HepG2 (cell line): ENCODE measurements at regions not wholly inside any gene's neighbourhood (a gene's known extent, or its start where the extent isn't known, plus 50 kb on each side); places are given as distances from the start of the nearest gene placed in this dataset.

Source experiments
- ATAC-seq: fragments of 200-7000 bp; cut with Tn5 transposase; 3 replicates; pipeline ENCODE4 v1.9.1; 2020; ENCODE audit warnings: mild to moderate bottlenecking, moderate library complexity
- BruUV-seq: library from RNA; stranded (reverse); fragments of 400-500 nt; replicated peaks from 2 replicates; lab custom pipeline; 2021; lab: Mats Ljungman, UMichigan
- CTCF ChIA-PET: fragments of 300-600 bp; formaldehyde crosslinking; extraction: SDS; loops from one replicate; lab custom pipeline; 2021; ENCODE audit warnings: low total read pairs, inconsistent platforms, low intra/inter-chr PET ratio; lab: Yijun Ruan, JAX
- POLR2A ChIA-PET: fragments of 350-600 bp; sonication (Branson Sonifier 250); formaldehyde crosslinking; loops from one replicate; lab custom pipeline; 2020; ENCODE audit warnings: antibody characterized with exemption, inconsistent platforms; lab: Yijun Ruan, JAX
- DNase-seq: peaks from one replicate; pipeline ENCODE4 v3.0.0-alpha.2; 2015; ENCODE audit warnings: low spot score
- FAIRE-seq: peaks from 3 replicates; lab custom pipeline; 2011; peaks lifted over from hg19 to GRCh38; lab: Jason Lieb, UNC
- H2AFZ ChIP-seq: one replicate; pipeline ENCODE4 v1.6.1; 2011; ENCODE audit warnings: low read length, inconsistent platforms
- H3K27ac ChIP-seq: fragments of 300-600 bp; 3 replicates; pipeline ENCODE4 v1.8.0; 2011; ENCODE audit warnings: mixed run types, mild to moderate bottlenecking, mixed read lengths, low read length, inconsistent platforms; ENCODE audit not compliant: insufficient read depth; ENCODE audit errors: extremely low read length
- H3K27me3 ChIP-seq, 2 experiments: fragments of 200-600 bp in 1 of 2; 2 replicates in 1 of 2; 3 replicates in 1 of 2; pipeline versions ENCODE4 v1.6.0 to v1.8.0; 2011; ENCODE audit warnings: low read length in 2 of 2, mild to moderate bottlenecking in 2 of 2, moderate library complexity in 2 of 2, inconsistent platforms in 1 of 2; ENCODE audit not compliant: insufficient read depth in 2 of 2, control insufficient read depth in 1 of 2
- H3K36me3 ChIP-seq, 2 experiments: fragments of 200-600 bp in 1 of 2; replicated peaks in 1 of 2; 2 replicates in 1 of 2; 3 replicates in 1 of 2; pipeline versions ENCODE4 v1.5.1 to v1.8.0; 2011; ENCODE audit warnings: low read length in 2 of 2, inconsistent platforms in 1 of 2; ENCODE audit not compliant: insufficient read depth in 2 of 2, control insufficient read depth in 1 of 2
- H3K4me1 ChIP-seq: 2 replicates; pipeline ENCODE4 v1.5.1; 2012; ENCODE audit warnings: low read length, inconsistent platforms; ENCODE audit not compliant: insufficient read depth
- H3K4me2 ChIP-seq: 2 replicates; pipeline ENCODE4 v1.6.0; 2011; ENCODE audit warnings: low read depth, low read length, inconsistent platforms
- H3K4me3 ChIP-seq, 3 experiments: fragments of 200-600 bp in 1 of 3; sonication (generic), shearing (Covaris generic) in 1 of 3; replicated peaks in 1 of 3; 2 replicates each; pipeline ENCODE4 v1.5.1; 2011 to 2016; ENCODE audit warnings: low read length in 3 of 3, inconsistent platforms in 2 of 3, low read depth in 2 of 3, mild to moderate bottlenecking in 2 of 3, control low read depth in 1 of 3, mixed read lengths in 1 of 3; ENCODE audit not compliant: insufficient read depth in 1 of 3
- H3K79me2 ChIP-seq: one replicate; pipeline ENCODE4 v1.6.1; 2011; ENCODE audit warnings: low read length, inconsistent platforms; ENCODE audit not compliant: insufficient read depth
- H3K9ac ChIP-seq: 2 replicates; pipeline ENCODE4 v1.6.0; 2011; ENCODE audit warnings: mild to moderate bottlenecking, low read depth, low read length, inconsistent platforms; ENCODE audit not compliant: insufficient read depth
- H3K9me3 ChIP-seq: 2 replicates; pipeline ENCODE4 v1.5.1; 2012; ENCODE audit warnings: mild to moderate bottlenecking, low read length
- H4K20me1 ChIP-seq: 2 replicates; pipeline ENCODE4 v1.6.0; 2011; ENCODE audit warnings: inconsistent platforms, mild to moderate bottlenecking, low read length, moderate library complexity; ENCODE audit not compliant: insufficient read depth
- CC2D1A ChIP-seq: sonication (generic); formaldehyde crosslinking; IDR thresholded peaks from 2 replicates; pipeline ENCODE4 v1.8.1; 2023; ENCODE audit warnings: mild to moderate bottlenecking, missing genetic modification reagents
- JDP2 ChIP-seq: sonication (generic); formaldehyde crosslinking; IDR thresholded peaks from 2 replicates; pipeline ENCODE4 v1.8.1; 2022; ENCODE audit warnings: missing genetic modification reagents, borderline replicate concordance
- JUND ChIP-seq: sonication (generic); formaldehyde crosslinking; IDR thresholded peaks from 2 replicates; pipeline ENCODE4 v1.8.0; 2022; ENCODE audit warnings: mild to moderate bottlenecking, missing genetic modification reagents
- MBNL3 ChIP-seq: fragments of 250-450 bp; sonication (Bioruptor Pico); conservative IDR thresholded peaks from 2 replicates; pipeline ENCODE4 v1.8.0; 2022; ENCODE audit warnings: mild to moderate bottlenecking, inconsistent platforms
- MTA1 ChIP-seq: sonication (generic); formaldehyde crosslinking; IDR thresholded peaks from 2 replicates; pipeline ENCODE4 v1.4.0; 2020; ENCODE audit warnings: missing genetic modification reagents, mild to moderate bottlenecking, borderline replicate concordance
- STAG1 ChIP-seq: sonication (generic); formaldehyde crosslinking; IDR thresholded peaks from 2 replicates; pipeline ENCODE4 v1.4.0; 2020; ENCODE audit warnings: missing genetic modification reagents
- TRAFD1 ChIP-seq: sonication (generic); formaldehyde crosslinking; IDR thresholded peaks from 2 replicates; pipeline ENCODE4 v1.5.1; 2020; ENCODE audit warnings: missing genetic modification reagents, mild to moderate bottlenecking, borderline replicate concordance
- ZFP36 ChIP-seq: fragments of 150-350 bp; IDR thresholded peaks from 2 replicates; pipeline ENCODE4 v1.6.1; 2018; ENCODE audit warnings: borderline replicate concordance, low read length, low read depth; ENCODE audit not compliant: partially characterized antibody
- ZNF205 ChIP-seq: IDR thresholded peaks from 2 replicates; pipeline ENCODE4 v1.6.1; 2018; ENCODE audit warnings: missing biosample characterization, missing genetic modification reagents
- ZNF235 ChIP-seq: sonication (generic); formaldehyde crosslinking; IDR thresholded peaks from 2 replicates; pipeline ENCODE4 v1.8.1; 2023; ENCODE audit warnings: mild to moderate bottlenecking, missing genetic modification reagents, borderline replicate concordance
- ZNF451 ChIP-seq: sonication (generic); formaldehyde crosslinking; IDR thresholded peaks from 2 replicates; pipeline ENCODE4 v1.5.0; 2020; ENCODE audit warnings: mild to moderate bottlenecking, missing genetic modification reagents
- ZNF512B ChIP-seq: sonication (generic); formaldehyde crosslinking; IDR thresholded peaks from 2 replicates; pipeline ENCODE4 v1.5.1; 2020; ENCODE audit warnings: missing genetic modification reagents, mild to moderate bottlenecking, borderline replicate concordance
- ZNF781 ChIP-seq: sonication (generic); formaldehyde crosslinking; IDR thresholded peaks from 2 replicates; pipeline ENCODE4 v1.5.1; 2020; ENCODE audit warnings: borderline replicate concordance, mild to moderate bottlenecking, missing genetic modification reagents; ENCODE audit errors: not compliant biosample characterization
- ZNF800 ChIP-seq: sonication (generic); formaldehyde crosslinking; IDR thresholded peaks from 2 replicates; pipeline ENCODE4 v1.4.0; 2020; ENCODE audit warnings: missing genetic modification reagents
- WGBS: methylation state at CpG from one replicate; pipeline ENCODE4 v1.1.6; 2017; ENCODE audit warnings: low lambda C conversion rate; 5-methylcytosine and 5-hydroxymethylcytosine counted together
- in situ Hi-C: cut with HindIII; loops from 2 replicates; pipeline ENCODE4 v1.10.0; 2017; ENCODE audit warnings: low pct_unique_long_range_greater_than_20kb; ENCODE audit not compliant: extremely low pct_ligation_motif_present
- intact Hi-C: fragments of 100-400 bp; cut with micrococcal nuclease; formaldehyde crosslinking; loops from one replicate; pipeline ENCODE4 v1.10.0; 2022; ENCODE audit not compliant: unreplicated experiment

GRCh38 chr15:61318301-61318700 is 89.2 kb upstream of the RORA start (continued):
- TF ChIP-seq ZNF800 (CRISPR knock-in tag): no peak
- no peak for TF ChIP-seq STAG1 (CRISPR knock-in tag)
- TF ChIP-seq ZNF512B (CRISPR knock-in tag): no peak

GRCh38 chr15:61315471-61315870 is 86.4 kb upstream of the RORA start:
- CTCF ChIA-PET: no interaction called here
- H3K27me3 ChIP-seq: no peaks in the 10 kb centered on the region
- no peaks in the 10 kb centered on the region for H3K4me1 ChIP-seq
- POLR2A ChIA-PET: no interaction called here
- H3K4me2 ChIP-seq: no peak overlapping the region
- no peak overlapping the region for H2AFZ ChIP-seq
- H3K9me3 ChIP-seq: no peaks in the 10 kb centered on the region
- 24% methylated on average over 4 of the region's 6 CpGs for WGBS
- H3K36me3 ChIP-seq: no peaks in the 10 kb centered on the region
- H3K4me3 ChIP-seq: no peak overlapping the region
- no TSS peak for BruUV-seq
- FAIRE-seq (no peak), DNase-seq (no peak), ATAC-seq (no peak)
- in situ Hi-C loops (no loop called here), intact Hi-C loops (no loop called here)
- no peaks in the 10 kb centered on the region for H4K20me1 ChIP-seq
- H3K27ac ChIP-seq: no peak overlapping the region
- no peaks in the 10 kb centered on the region for H3K79me2 ChIP-seq
- no peak overlapping the region for H3K9ac ChIP-seq
- TF ChIP-seq MTA1 (CRISPR knock-in tag) (no peak), ZFP36 (no peak), ZNF451 (CRISPR knock-in tag) (no peak), JDP2 (CRISPR knock-in tag) (no peak), JUND (CRISPR knock-in tag) (no peak), MBNL3 (CRISPR knock-in tag) (no peak), TRAFD1 (no peak), ZNF205 (CRISPR knock-in tag) (no peak), ZNF235 (CRISPR knock-in tag) (no peak), CC2D1A (no peak), ZNF781 (CRISPR knock-in tag) (no peak)
